HepG2 (cell line): ENCODE measurements at regions not wholly inside any gene's neighbourhood (a gene's known extent, or its start where the extent isn't known, plus 50 kb on each side); places are given as distances from the start of the nearest gene placed in this dataset.

Experiments
- EZH2 ChIP-seq: conservative IDR thresholded peaks from 2 replicates; pipeline ENCODE4 v1.6.1; 2012; ENCODE audit warnings: mild to moderate bottlenecking, low read depth, low read length, moderate library complexity
- FOSL2 ChIP-seq: sonication (generic); formaldehyde crosslinking; IDR thresholded peaks from 2 replicates; pipeline ENCODE4 v1.4.0; 2020; ENCODE audit warnings: missing genetic modification reagents
- FOXK2 ChIP-seq: fragments of 450-650 bp; IDR thresholded peaks from 2 replicates; pipeline ENCODE4 v1.6.1; 2016
- HMG20B ChIP-seq: conservative IDR thresholded peaks from 2 replicates; pipeline ENCODE4 v1.6.1; 2016; ENCODE audit warnings: missing genetic modification reagents, missing compliant biosample characterization
- IKZF1 ChIP-seq: fragments of 450-650 bp; IDR thresholded peaks from 2 replicates; pipeline ENCODE4 v1.7.1; 2016
- MLX ChIP-seq: IDR thresholded peaks from 2 replicates; pipeline ENCODE4 v1.6.1; 2016
- NR3C1 ChIP-seq: sonication (generic); formaldehyde crosslinking; IDR thresholded peaks from 2 replicates; pipeline ENCODE4 v1.4.0; 2020; ENCODE audit warnings: missing genetic modification reagents
- RNF2 ChIP-seq: fragments of 450-650 bp; conservative IDR thresholded peaks from 2 replicates; pipeline ENCODE4 v1.6.1; 2016; ENCODE audit warnings: low read depth
- SMC3 ChIP-seq: IDR thresholded peaks from 2 replicates; pipeline ENCODE4 v1.6.1; 2011; ENCODE audit warnings: low read length, improper control_type of control experiment
- TCF7L2 ChIP-seq: IDR thresholded peaks from 2 replicates; pipeline ENCODE4 v1.6.1; 2011; ENCODE audit warnings: mild to moderate bottlenecking, low read depth, low read length, moderate library complexity
- ZBTB7A ChIP-seq: sonication (generic); formaldehyde crosslinking; IDR thresholded peaks from 2 replicates; pipeline ENCODE4 v1.8.0; 2022; ENCODE audit warnings: mild to moderate bottlenecking, missing genetic modification reagents
- ZNF142 ChIP-seq: sonication (generic); formaldehyde crosslinking; IDR thresholded peaks from 2 replicates; pipeline ENCODE4 v1.4.0; 2020; ENCODE audit warnings: missing genetic modification reagents
- TF ChIP-seq, protein P1 (sequence below), 2 experiments: sonication (generic) in 1 of 2; formaldehyde crosslinking in 1 of 2; IDR thresholded peaks; 2 replicates each; pipeline versions ENCODE4 v1.5.1 to v1.6.1; 2011 to 2020; ENCODE audit warnings: borderline replicate concordance in 1 of 2, low read depth in 1 of 2, low read length in 1 of 2, mild to moderate bottlenecking in 1 of 2, missing genetic modification reagents in 1 of 2, moderate library complexity in 1 of 2

GRCh38 chr1:170231662-170232061 is 85.9 kb downstream of the NTMT2 start:
- no peak for TF ChIP-seq TCF7L2
- no peak for TF ChIP-seq ZNF142 (CRISPR knock-in tag)
- no peak for TF ChIP-seq RNF2
- no peak for TF ChIP-seq NR3C1 (CRISPR knock-in tag)
- no peak for TF ChIP-seq FOXK2
- TF ChIP-seq IKZF1: no peak
- no peak for TF ChIP-seq SMC3
- TF ChIP-seq HMG20B (CRISPR knock-in tag): no peak
- no peak for TF ChIP-seq ZBTB7A (CRISPR knock-in tag)
- TF ChIP-seq EZH2: no peak
- TF ChIP-seq MLX: no peak
- no peak for TF ChIP-seq FOSL2 (CRISPR knock-in tag)
- TF ChIP-seq, protein P1, sequence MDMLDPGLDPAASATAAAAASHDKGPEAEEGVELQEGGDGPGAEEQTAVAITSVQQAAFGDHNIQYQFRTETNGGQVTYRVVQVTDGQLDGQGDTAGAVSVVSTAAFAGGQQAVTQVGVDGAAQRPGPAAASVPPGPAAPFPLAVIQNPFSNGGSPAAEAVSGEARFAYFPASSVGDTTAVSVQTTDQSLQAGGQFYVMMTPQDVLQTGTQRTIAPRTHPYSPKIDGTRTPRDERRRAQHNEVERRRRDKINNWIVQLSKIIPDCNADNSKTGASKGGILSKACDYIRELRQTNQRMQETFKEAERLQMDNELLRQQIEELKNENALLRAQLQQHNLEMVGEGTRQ (IDR thresholded peaks at IDR 0.05; ENCODE audit: low read depth, low read length): no peak
- TF ChIP-seq, protein P1 (CRISPR knock-in tag; IDR thresholded peaks at IDR 0.05; ENCODE audit: borderline replicate concordance): no peak
